ENCODE measurements at regions not wholly inside any gene's neighbourhood (a gene's known extent, or its start where the extent isn't known, plus 50 kb on each side); places are given as distances from the start of the nearest gene placed in this dataset.

DNA sequence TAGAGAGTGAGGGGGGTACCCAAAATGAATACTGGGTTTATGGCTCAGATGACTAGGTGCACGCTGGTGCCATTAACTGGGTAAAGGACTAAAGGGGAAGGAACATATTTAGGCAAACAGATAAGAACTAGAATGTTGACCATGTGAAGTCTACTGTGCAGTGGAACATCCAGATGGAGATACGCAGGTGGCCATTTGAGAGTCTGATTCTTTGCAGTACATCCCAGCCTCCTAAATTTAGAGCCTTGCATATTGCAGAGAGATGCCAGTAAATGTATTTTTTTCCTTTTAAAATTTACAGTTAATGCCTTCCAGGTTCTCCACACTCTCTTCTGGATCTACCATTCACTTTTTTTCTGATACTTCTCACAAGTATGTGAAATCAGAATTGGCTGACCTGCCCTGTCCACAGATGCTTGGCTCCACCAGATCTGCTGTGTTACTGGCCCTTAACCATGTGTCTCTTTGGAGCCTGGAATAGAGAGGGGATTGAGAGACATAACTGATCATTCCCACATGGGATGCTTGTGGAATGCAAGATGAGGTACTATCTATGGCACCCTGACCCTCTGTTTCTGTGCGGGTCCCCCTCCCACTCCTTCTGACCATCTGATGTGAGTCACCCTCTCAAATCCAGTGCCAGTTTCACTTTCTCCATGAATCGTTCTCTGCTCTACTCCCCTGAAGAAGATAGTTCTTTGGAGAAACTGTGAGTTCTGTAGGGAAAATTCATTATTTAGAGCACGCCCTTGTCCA is 77.0 kb upstream of the NCAM1 start (continued):
- TF ChIP-seq CEBPB (IDR thresholded peaks at IDR 0.05; ENCODE audit: low read depth, low read length), result no peak
- TF ChIP-seq POU5F1 (IDR thresholded peaks at IDR 0.05; ENCODE audit: low read depth, low read length), result no peak
- no peak for TF ChIP-seq MAFK (IDR thresholded peaks at IDR 0.05; ENCODE audit: low read depth, low read length)
- no peak for TF ChIP-seq ASH2L (IDR thresholded peaks at IDR 0.05; ENCODE audit: low read length)
- no peak for TF ChIP-seq GABPA (IDR thresholded peaks at IDR 0.05; ENCODE audit: borderline replicate concordance, insufficient read depth, low read length)

Data from H1 (cell line).